NB4 (cell line): ENCODE measurements at regions not wholly inside any gene's neighbourhood (a gene's known extent, or its start where the extent isn't known, plus 50 kb on each side); places are given as distances from the start of the nearest gene placed in this dataset.

Experiments used
- DNase-seq: peaks from one replicate; pipeline ENCODE4 v3.0.0; 2010; ENCODE audit warnings: low read depth
- H3K4me3 ChIP-seq: one replicate; pipeline ENCODE4 v1.5.1; 2011; ENCODE audit warnings: mild to moderate bottlenecking, low read depth, low read length, moderate library complexity
- CTCF ChIP-seq: IDR thresholded peaks from one replicate; pipeline ENCODE4 v1.5.1; 2012; ENCODE audit warnings: low read depth, low read length
- MAX ChIP-seq: IDR thresholded peaks from 2 replicates; pipeline ENCODE4 v1.6.1; 2011; ENCODE audit warnings: low read depth, low read length
- MYC ChIP-seq: IDR thresholded peaks from 2 replicates; pipeline ENCODE4 v1.6.1; 2011; ENCODE audit warnings: low read depth, low read length
- POLR2A ChIP-seq: IDR thresholded peaks from 2 replicates; pipeline ENCODE4 v1.6.1; 2011; ENCODE audit warnings: mild to moderate bottlenecking; ENCODE audit not compliant: insufficient read length; ENCODE audit errors: extremely low read depth

GRCh38 chr13:90919153-90919552, 428.3 kb upstream of the MIR17HG start:
- no peak for DNase-seq
- no peak overlapping the region for H3K4me3 ChIP-seq
- TF ChIP-seq MAX (no peak), CTCF (no peak), POLR2A (no peak), MYC (no peak)

- no peak overlapping the region for H3K4me3 ChIP-seq
- TF ChIP-seq MAX (no peak), MYC (no peak), CTCF (no peak)
- no peak for DNase-seq
Observed at GRCh38 chr13:90926459-90926858, 421.0 kb upstream of the MIR17HG start.

DNA sequence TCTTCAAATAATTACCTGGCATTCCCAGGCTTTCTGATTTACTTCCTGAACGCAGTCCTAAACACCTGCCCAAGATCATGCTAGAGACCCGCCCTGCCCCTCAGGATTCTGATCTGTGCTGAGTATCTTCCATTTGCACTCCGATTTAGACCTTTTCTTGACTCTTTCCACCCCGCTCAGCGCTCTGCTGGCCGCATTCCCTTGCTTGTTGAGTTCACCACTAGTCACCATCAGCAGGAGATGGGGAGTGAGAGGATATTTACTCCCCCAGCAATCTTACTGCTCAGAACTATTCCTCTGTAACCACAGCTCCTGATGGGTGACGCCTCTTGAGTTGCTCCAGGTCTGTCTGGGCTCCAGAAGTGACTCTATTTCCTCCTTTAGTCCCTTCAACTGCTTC, 419.4 kb upstream of the MIR17HG start:
- no peak for DNase-seq
- no peak overlapping the region for H3K4me3 ChIP-seq
- TF ChIP-seq CTCF (no peak), MYC (no peak), MAX (no peak), POLR2A (no peak)

DNA sequence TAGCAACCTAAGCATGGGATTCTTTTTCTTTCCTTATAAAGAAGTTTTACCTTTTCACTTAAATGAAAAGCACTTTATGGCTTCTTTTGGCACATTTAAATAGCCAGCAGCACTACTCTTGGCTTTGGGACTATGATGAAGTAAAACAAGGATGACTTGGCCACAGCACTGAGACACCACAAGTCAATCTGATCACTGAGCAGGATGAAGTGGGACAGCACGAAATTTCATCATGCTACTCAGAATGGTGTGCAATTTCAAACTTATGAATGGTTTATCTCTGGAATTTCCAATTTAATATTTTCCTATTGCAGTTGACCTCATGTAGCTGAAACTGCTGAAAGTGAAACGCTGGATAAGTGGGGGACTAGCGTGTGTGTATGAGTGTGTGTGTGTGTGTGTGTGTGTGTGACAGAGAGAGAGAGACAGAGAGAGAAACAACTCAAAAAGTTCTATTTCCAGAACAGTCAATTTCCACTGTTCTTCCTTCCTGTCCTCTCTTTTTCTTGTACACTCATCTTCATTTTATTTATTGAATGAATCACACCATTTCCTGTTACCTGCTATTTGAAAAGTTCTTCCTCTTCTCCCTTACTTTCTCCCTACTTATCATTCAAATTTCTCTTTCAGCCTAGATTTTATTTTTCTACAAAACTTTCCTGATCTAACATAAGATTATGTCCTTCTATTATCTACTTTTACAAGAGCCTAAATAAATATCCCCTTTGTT, 414.2 kb upstream of the MIR17HG start:
- TF ChIP-seq MAX, result no peak
- no peak for TF ChIP-seq CTCF
- no peak for TF ChIP-seq MYC
- TF ChIP-seq POLR2A, result no peak
- no peak for DNase-seq
- H3K4me3 ChIP-seq, result no peak overlapping the region

DNA sequence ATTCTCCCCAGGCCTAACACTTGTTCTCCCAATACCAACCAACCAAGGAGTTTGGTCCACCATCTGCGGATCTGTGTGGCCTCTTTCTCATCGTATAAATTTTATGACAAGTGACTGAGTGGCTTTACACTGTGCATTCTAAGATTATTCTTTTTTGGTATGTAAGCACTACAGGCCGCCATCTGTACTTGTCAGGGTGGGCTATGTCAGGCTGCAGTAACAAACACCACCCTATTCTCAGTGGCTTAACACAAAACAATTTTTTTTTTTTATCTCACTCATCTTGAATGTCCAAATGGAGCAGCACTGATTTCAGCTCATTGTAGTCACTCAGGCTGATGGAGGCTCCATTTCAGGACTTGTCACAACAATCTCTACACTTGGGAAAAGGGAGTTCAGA, 412.7 kb upstream of the MIR17HG start:
- DNase-seq, result no peak
- no peak for TF ChIP-seq POLR2A
- no peak for TF ChIP-seq MAX
- TF ChIP-seq MYC, result no peak
- no peak for TF ChIP-seq CTCF

GRCh38 chr13:90938848-90939247, 408.6 kb upstream of the MIR17HG start:
- H3K4me3 ChIP-seq, result no peak overlapping the region
- TF ChIP-seq MYC (no peak), POLR2A (no peak), CTCF (no peak), MAX (no peak)
- DNase-seq, result no peak

More for the DNA sequence above, 412.7 kb upstream of the MIR17HG start:
- H3K4me3 ChIP-seq, result no peak overlapping the region
